ENCODE measurements at regions not wholly inside any gene's neighbourhood (a gene's known extent, or its start where the extent isn't known, plus 50 kb on each side); places are given as distances from the start of the nearest gene placed in this dataset.

- TF ChIP-seq EZH2 (IDR thresholded peaks at IDR 0.05), result no peak
- TF ChIP-seq POLR2AphosphoS5 (IDR thresholded peaks at IDR 0.05; ENCODE audit: borderline replicate concordance, low read depth, low read length), result no peak
These were observed 115.2 kb downstream of the UTRN start for GRCh38 chr6:144400321-144400720.

Data from SK-N-MC (cell line).